H1 (cell line): ENCODE measurements at regions not wholly inside any gene's neighbourhood (a gene's known extent, or its start where the extent isn't known, plus 50 kb on each side); places are given as distances from the start of the nearest gene placed in this dataset.

Source experiments
- BRCA1 ChIP-seq: IDR thresholded peaks from 2 replicates; pipeline ENCODE4 v1.6.1; 2012; ENCODE audit warnings: low read depth, low read length, improper control_type of control experiment
- CHD7 ChIP-seq: fragments of 300-600 bp; sonication (generic); IDR thresholded peaks from 2 replicates; pipeline ENCODE4 v1.7.1; 2012; ENCODE audit warnings: low read length, moderate library complexity, mild to moderate bottlenecking, inconsistent platforms; ENCODE audit not compliant: insufficient replicate concordance
- EP300 ChIP-seq, 2 experiments: IDR thresholded peaks; 1 replicate in 1 of 2; 2 replicates in 1 of 2; pipeline ENCODE4 v1.6.1; 2011 to 2012; ENCODE audit warnings: low read depth in 2 of 2, low read length in 2 of 2, mild to moderate bottlenecking in 2 of 2, borderline replicate concordance in 1 of 2, inconsistent platforms in 1 of 2, moderate library complexity in 1 of 2
- EZH2 ChIP-seq: fragments of 200-600 bp; sonication (generic); IDR thresholded peaks from 2 replicates; pipeline ENCODE4 v1.7.1; 2012; ENCODE audit warnings: low read depth, mild to moderate bottlenecking, moderate library complexity, low read length, inconsistent platforms; ENCODE audit not compliant: severe bottlenecking
- GTF2F1 ChIP-seq: IDR thresholded peaks from 2 replicates; pipeline ENCODE4 v1.6.1; 2012; ENCODE audit warnings: low read depth, low read length, improper control_type of control experiment, borderline replicate concordance
- NANOG ChIP-seq: IDR thresholded peaks from 2 replicates; pipeline ENCODE4 v1.6.1; 2011; ENCODE audit warnings: low read length, low read depth, mild to moderate bottlenecking, inconsistent platforms; ENCODE audit not compliant: insufficient read depth, poor library complexity, severe bottlenecking
- PHF8 ChIP-seq: fragments of 200-600 bp; sonication (generic); conservative IDR thresholded peaks from 2 replicates; pipeline ENCODE4 v1.7.1; 2012; ENCODE audit warnings: low read depth, mild to moderate bottlenecking, inconsistent platforms, low read length, moderate library complexity
- RNF2 ChIP-seq: fragments of 200-900, 300-1000 bp; sonication (generic); IDR thresholded peaks from 2 replicates; pipeline ENCODE4 v1.7.1; 2016; ENCODE audit warnings: borderline replicate concordance, low read depth, mild to moderate bottlenecking, antibody characterized with exemption, low read length; ENCODE audit not compliant: poor library complexity, severe bottlenecking; ENCODE audit errors: missing control alignments
- SAP30 ChIP-seq: fragments of 300-600 bp; sonication (generic); IDR thresholded peaks from 2 replicates; pipeline ENCODE4 v1.7.1; 2012; ENCODE audit warnings: low read length, moderate library complexity, mild to moderate bottlenecking, inconsistent platforms; ENCODE audit not compliant: insufficient read depth, insufficient replicate concordance
- SIX5 ChIP-seq: IDR thresholded peaks from 2 replicates; pipeline ENCODE4 v1.6.1; 2011; ENCODE audit warnings: mild to moderate bottlenecking, low read depth, low read length
- TBP ChIP-seq: IDR thresholded peaks from 2 replicates; pipeline ENCODE4 v1.6.1; 2011; ENCODE audit warnings: low read depth, low read length, improper control_type of control experiment

GRCh38 chr9:108584860-108585259, 270.9 kb downstream of the ACTL7B start (continued):
- TF ChIP-seq CHD7 = no peak
- TF ChIP-seq TBP = no peak
- no peak for TF ChIP-seq SIX5
- TF ChIP-seq EZH2 = no peak
- TF ChIP-seq BRCA1 = no peak
- no peak for TF ChIP-seq PHF8
- no peak for TF ChIP-seq EP300 (IDR thresholded peaks at IDR 0.05; ENCODE audit: borderline replicate concordance in 1 of 2, low read depth in 2 of 2, low read length in 2 of 2)
- TF ChIP-seq RNF2 = no peak
- TF ChIP-seq GTF2F1 = no peak
- no peak for TF ChIP-seq SAP30
- no peak for TF ChIP-seq NANOG
